VCaP (cell line): ENCODE measurements at regions not wholly inside any gene's neighbourhood (a gene's known extent, or its start where the extent isn't known, plus 50 kb on each side); places are given as distances from the start of the nearest gene placed in this dataset.

Experiments used
- H3K27ac ChIP-seq: fragments of 450-650 bp; 2 replicates; pipeline ENCODE4 v1.5.1; 2017
- TF ChIP-seq, protein P1 (sequence below): fragments of 450-650 bp; conservative IDR thresholded peaks from 2 replicates; pipeline ENCODE4 v1.5.1; 2017; ENCODE audit warnings: mild to moderate bottlenecking, moderate library complexity

DNA sequence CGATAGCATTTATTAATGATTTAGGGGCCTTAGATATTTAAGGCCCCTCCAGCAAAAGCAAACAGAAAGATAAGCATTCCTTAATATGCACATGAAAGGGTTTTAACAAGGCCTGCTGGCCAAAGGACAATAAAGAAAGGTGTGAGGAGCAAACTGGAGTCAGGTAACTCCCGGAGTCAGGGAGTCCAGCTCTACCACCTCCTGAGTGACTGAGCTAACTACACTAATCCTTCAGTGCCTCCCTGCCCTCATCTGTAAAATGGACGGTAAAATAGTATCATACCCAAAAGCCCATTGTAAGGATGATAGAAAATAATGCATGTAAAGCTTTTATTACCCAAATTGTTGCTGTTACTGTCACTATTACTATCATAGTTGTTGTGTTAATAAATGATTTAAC is 161.7 kb downstream of the SIPA1L2 start:
- TF ChIP-seq, protein P1, sequence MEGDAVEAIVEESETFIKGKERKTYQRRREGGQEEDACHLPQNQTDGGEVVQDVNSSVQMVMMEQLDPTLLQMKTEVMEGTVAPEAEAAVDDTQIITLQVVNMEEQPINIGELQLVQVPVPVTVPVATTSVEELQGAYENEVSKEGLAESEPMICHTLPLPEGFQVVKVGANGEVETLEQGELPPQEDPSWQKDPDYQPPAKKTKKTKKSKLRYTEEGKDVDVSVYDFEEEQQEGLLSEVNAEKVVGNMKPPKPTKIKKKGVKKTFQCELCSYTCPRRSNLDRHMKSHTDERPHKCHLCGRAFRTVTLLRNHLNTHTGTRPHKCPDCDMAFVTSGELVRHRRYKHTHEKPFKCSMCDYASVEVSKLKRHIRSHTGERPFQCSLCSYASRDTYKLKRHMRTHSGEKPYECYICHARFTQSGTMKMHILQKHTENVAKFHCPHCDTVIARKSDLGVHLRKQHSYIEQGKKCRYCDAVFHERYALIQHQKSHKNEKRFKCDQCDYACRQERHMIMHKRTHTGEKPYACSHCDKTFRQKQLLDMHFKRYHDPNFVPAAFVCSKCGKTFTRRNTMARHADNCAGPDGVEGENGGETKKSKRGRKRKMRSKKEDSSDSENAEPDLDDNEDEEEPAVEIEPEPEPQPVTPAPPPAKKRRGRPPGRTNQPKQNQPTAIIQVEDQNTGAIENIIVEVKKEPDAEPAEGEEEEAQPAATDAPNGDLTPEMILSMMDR, result no peak
- no peak overlapping the region for H3K27ac ChIP-seq

- TF ChIP-seq, protein P1, result peak; percentile 6; the same call in 1 of the 2 replicates
- H3K27ac ChIP-seq, result no peak overlapping the region
These were observed 162.7 kb downstream of the SIPA1L2 start for GRCh38 chr1:232467073-232467760.

GRCh38 chr1:232464325-232464724 is 165.6 kb downstream of the SIPA1L2 start:
- TF ChIP-seq, protein P1, result no peak
- H3K27ac ChIP-seq, result no peak overlapping the region

DNA sequence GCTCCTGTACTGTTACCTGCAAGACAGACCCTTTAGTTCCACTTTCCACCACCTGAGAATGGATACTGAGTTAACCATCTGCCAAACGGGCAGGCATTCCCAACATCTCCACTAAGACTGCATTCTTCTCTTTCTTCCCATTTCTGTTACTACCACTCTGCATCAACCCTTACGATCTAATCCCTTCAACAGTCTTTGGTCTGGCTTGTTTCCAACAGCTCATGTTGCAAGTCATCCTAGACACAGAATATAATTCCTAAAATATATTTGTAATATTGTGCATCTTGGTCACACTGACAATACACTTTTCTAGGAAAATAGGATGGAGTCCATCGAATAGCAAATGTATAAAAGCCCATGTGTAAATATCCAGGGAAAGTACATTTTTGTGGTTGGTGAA is 166.7 kb downstream of the SIPA1L2 start:
- TF ChIP-seq, protein P1, result no peak
- H3K27ac ChIP-seq, result no peak overlapping the region

DNA sequence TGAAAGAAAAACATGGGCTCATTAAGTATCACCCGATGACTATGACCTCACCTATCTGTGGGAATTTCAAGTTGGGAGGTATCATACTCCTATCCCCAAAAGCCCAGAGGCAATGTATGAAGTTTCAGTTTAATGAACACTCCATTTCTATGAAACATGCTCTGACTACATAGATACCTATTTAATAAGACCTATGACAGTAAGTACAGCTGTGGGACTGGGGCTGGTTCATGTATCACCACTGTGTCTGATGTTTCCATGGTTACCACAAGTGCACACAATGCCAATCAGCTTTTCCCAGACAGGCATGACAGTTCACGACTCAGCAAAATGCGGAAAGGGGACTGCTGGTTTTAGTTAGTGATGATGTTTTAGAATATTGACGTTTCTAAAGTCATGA is 167.7 kb downstream of the SIPA1L2 start:
- H3K27ac ChIP-seq, result no peak overlapping the region
- TF ChIP-seq, protein P1, result no peak

GRCh38 chr1:232459826-232460225 is 170.1 kb downstream of the SIPA1L2 start:
- no peak overlapping the region for H3K27ac ChIP-seq
- TF ChIP-seq, protein P1, result no peak

GRCh38 chr1:232459087-232459486 is 170.8 kb downstream of the SIPA1L2 start:
- no peak overlapping the region for H3K27ac ChIP-seq
- TF ChIP-seq, protein P1, result no peak
